Stimulated activated CD4-positive, alpha-beta T cell treated with anti-CD3 and anti-CD28 coated beads, Interleukin-4, amount 100 ng/mL, for 1 hour (primary cell): ENCODE measurements at regions not wholly inside any gene's neighbourhood (a gene's known extent, or its start where the extent isn't known, plus 50 kb on each side); places are given as distances from the start of the nearest gene placed in this dataset.

Experiments used
- DNase-seq: peaks from one replicate; pipeline ENCODE4 v3.0.0-alpha.2; 2020

DNA sequence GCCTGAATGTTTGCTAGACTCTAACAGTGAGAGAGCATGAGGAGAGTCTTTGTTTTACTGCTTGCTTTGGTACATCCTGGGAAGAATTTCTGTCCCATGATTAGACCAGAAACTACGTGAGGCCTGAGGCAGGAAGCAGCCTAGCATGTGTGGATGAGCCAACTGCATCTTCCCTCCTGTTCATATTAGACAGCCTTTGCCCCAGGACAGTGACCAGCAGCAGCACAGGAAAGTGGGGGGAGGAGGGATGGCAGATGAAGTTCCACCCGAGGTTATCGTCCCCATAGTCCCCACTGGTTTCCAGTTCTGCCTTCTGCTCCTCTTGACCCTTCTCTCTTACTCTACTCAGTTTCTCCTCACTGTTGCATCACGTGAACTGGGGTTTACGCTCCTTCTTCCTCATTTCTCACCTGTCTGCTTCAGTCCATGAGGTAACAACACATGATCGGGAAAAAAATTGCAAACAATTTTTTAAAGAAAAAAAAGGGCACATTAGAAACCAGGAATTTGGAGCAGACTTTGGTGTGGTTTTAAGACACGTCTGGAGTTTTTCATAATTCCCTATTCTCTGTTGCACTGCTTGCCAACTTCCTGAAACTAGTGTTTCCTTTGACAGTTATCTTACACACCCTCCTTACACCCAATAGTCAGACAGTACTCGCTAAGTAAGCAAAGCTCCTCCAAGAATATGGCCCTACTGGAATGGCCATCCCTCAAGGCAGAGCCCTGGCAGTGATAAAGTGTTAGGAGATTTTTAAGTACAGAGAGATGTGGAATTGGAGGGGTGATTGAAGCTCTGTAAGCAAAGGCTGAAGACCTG is 84.1 kb downstream of the SNX18 start:
- no peak for DNase-seq
